ENCODE measurements at regions not wholly inside any gene's neighbourhood (a gene's known extent, or its start where the extent isn't known, plus 50 kb on each side); places are given as distances from the start of the nearest gene placed in this dataset.
A peak's percentile ranks its signal among the peaks of the same experiment; 100 is the strongest.
"Not testable (repeated sequence)": the region's sequence is repeated elsewhere in the genome, so short reads cannot be mapped to it uniquely, and the experiment has no call there.

GRCh38 chrX:143455046-143455445 lies 62.2 kb downstream of the SPANXN3 start:
- DNase-seq: no peak

- no peak for DNase-seq
These were observed 79.8 kb downstream of the SPANXN3 start for GRCh38 chrX:143437439-143437838.

- DNase-seq: no peak
These were observed 81.4 kb downstream of the SPANXN3 start for GRCh38 chrX:143435916-143436315.

- no peak for DNase-seq
These were observed 87.5 kb downstream of the SPANXN3 start for GRCh38 chrX:143429811-143430210.

GRCh38 chrX:143429131-143429530 lies 88.1 kb downstream of the SPANXN3 start:
- DNase-seq: no peak

- DNase-seq: no peak
These were observed 116.1 kb downstream of the SPANXN3 start for GRCh38 chrX:143401160-143401559.

- no peak for DNase-seq
These were observed 138.4 kb downstream of the SPANXN3 start for GRCh38 chrX:143378851-143379250.

GRCh38 chrX:143363419-143363818 lies 153.9 kb downstream of the SPANXN3 start:
- DNase-seq: no peak

GRCh38 chrX:143340190-143340589 lies 177.1 kb downstream of the SPANXN3 start:
- no peak for DNase-seq

- peak in 1 of 58 donors; percentile 0 for DNase-seq
These were observed 181.0 kb downstream of the SPANXN3 start for GRCh38 chrX:143336261-143336660.

- DNase-seq: no peak
These were observed 197.7 kb downstream of the SPANXN3 start for GRCh38 chrX:143319526-143319925.

GRCh38 chrX:143318857-143319256 lies 198.4 kb downstream of the SPANXN3 start:
- not testable (repeated sequence) for DNase-seq

GRCh38 chrX:143306991-143307937 lies 210.0 kb downstream of the SPANXN3 start:
- DNase-seq: no peak

GRCh38 chrX:143304518-143304917 lies 212.8 kb downstream of the SPANXN3 start:
- no peak for DNase-seq

- DNase-seq: no peak
These were observed 213.2 kb downstream of the SPANXN3 start for GRCh38 chrX:143304025-143304424.

- DNase-seq: no peak
These were observed 218.5 kb downstream of the SPANXN3 start for GRCh38 chrX:143298663-143299241.

GRCh38 chrX:143296521-143296920 lies 220.8 kb downstream of the SPANXN3 start:
- DNase-seq: no peak

- no peak for DNase-seq
These were observed 230.0 kb downstream of the SPANXN3 start for GRCh38 chrX:143287236-143287635.

- DNase-seq: no peak
These were observed 244.6 kb downstream of the SPANXN4 start for GRCh38 chrX:143270317-143270716.

- DNase-seq: not testable (repeated sequence)
These were observed 218.9 kb downstream of the SPANXN4 start for GRCh38 chrX:143244593-143244992.

- DNase-seq: no peak
These were observed 214.9 kb downstream of the SPANXN4 start for GRCh38 chrX:143240658-143241057.

GRCh38 chrX:143231492-143231891 lies 205.8 kb downstream of the SPANXN4 start:
- no peak for DNase-seq

GRCh38 chrX:143228600-143228999 lies 202.9 kb downstream of the SPANXN4 start:
- DNase-seq: not testable (repeated sequence)

Data from anterior cingulate cortex (tissue), 58 donors.